Lower lobe of right lung (tissue), 2 donors: ENCODE measurements at regions not wholly inside any gene's neighbourhood (a gene's known extent, or its start where the extent isn't known, plus 50 kb on each side); places are given as distances from the start of the nearest gene placed in this dataset.
"Not testable (repeated sequence)": the region's sequence is repeated elsewhere in the genome, so short reads cannot be mapped to it uniquely, and the experiment has no call there.

Source experiments
- ATAC-seq, 2 donors: fragments of 200-7000 bp; cut with Tn5 transposase; one replicate each; pipeline ENCODE4 v1.9.1; 2020 to 2022; ENCODE audit warnings: mild to moderate bottlenecking in 2 of 2, moderate library complexity in 2 of 2
- DNase-seq: peaks from one replicate; pipeline ENCODE4 v3.0.0-alpha.2; 2020
- H3K27ac ChIP-seq: fragments of 200-600 bp; one replicate; pipeline ENCODE4 v1.8.0; 2022
- H3K27me3 ChIP-seq: fragments of 200-600 bp; one replicate; pipeline ENCODE4 v1.8.0; 2022; ENCODE audit warnings: low read depth
- H3K36me3 ChIP-seq: fragments of 200-600 bp; one replicate; pipeline ENCODE4 v1.8.0; 2022; ENCODE audit warnings: mild to moderate bottlenecking
- H3K4me1 ChIP-seq: fragments of 200-600 bp; one replicate; pipeline ENCODE4 v1.8.0; 2022
- H3K4me3 ChIP-seq: fragments of 200-600 bp; one replicate; pipeline ENCODE4 v1.8.0; 2022; ENCODE audit warnings: mild to moderate bottlenecking
- H3K9me3 ChIP-seq: fragments of 200-600 bp; one replicate; pipeline ENCODE4 v1.8.0; 2022
- intact Hi-C: fragments of 100-400 bp; cut with DNase I; formaldehyde crosslinking; loops from one replicate; pipeline ENCODE4 v1.11.0; 2022
- TF ChIP-seq, protein P1 (sequence below): fragments of 200-600 bp; IDR thresholded peaks from one replicate; pipeline ENCODE4 v1.8.0; 2022; ENCODE audit warnings: antibody characterized with exemption, mild to moderate bottlenecking
- donor health status: DM: no; HTN: yes; CAD: no; lungs with severe emphysema.

DNA sequence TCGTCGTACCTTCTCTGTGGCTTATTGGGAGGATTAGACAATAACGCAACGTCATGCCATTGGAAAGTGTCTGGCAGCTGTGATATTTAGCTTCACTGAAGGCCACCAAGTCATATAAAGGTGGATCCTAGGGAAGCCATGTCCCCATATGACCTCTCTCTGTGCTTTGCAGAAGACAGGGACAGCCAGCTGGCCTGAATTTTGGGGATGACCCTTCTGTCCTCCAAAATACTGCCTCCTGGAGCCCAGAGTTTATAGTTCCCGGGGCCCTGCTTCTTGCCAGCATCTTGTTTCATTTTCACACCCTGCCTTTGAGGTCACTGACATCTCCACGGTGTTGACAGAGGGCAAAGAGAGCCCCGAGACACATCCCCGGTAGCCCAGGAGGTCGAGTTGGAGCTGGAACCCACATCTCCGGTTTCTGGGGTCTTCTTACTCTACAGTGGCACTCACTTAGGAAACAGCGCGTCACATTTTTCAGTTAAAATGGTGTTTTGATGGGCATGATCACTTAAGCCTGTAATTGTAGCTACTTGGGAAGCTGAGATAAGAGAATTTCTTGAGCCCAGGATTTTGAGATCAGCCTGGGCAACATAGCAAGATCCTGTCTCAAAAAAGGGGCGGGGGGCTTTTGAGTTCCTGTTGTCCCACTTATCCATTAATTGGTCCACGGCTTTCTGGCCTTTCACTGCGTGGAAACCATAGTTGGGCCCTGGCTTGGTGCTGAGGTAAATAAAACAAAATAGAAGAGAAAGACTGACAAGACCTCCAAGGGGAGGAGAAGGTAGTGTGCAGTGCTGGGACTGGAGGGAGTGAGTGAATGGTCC is 101.1 kb downstream of the DDX1 start:
- DNase-seq (no peak), ATAC-seq (no peak)
- TF ChIP-seq, protein P1, sequence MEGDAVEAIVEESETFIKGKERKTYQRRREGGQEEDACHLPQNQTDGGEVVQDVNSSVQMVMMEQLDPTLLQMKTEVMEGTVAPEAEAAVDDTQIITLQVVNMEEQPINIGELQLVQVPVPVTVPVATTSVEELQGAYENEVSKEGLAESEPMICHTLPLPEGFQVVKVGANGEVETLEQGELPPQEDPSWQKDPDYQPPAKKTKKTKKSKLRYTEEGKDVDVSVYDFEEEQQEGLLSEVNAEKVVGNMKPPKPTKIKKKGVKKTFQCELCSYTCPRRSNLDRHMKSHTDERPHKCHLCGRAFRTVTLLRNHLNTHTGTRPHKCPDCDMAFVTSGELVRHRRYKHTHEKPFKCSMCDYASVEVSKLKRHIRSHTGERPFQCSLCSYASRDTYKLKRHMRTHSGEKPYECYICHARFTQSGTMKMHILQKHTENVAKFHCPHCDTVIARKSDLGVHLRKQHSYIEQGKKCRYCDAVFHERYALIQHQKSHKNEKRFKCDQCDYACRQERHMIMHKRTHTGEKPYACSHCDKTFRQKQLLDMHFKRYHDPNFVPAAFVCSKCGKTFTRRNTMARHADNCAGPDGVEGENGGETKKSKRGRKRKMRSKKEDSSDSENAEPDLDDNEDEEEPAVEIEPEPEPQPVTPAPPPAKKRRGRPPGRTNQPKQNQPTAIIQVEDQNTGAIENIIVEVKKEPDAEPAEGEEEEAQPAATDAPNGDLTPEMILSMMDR: no peak
- intact Hi-C loops: no loop called here
- no peaks in the 10 kb centered on the region for H3K36me3 ChIP-seq
- H3K9me3 ChIP-seq: no peaks in the 10 kb centered on the region
- no peaks in the 10 kb centered on the region for H3K27me3 ChIP-seq
- no peaks in the 10 kb centered on the region for H3K4me1 ChIP-seq
- no peak overlapping the region for H3K4me3 ChIP-seq
- H3K27ac ChIP-seq: no peak overlapping the region

DNA sequence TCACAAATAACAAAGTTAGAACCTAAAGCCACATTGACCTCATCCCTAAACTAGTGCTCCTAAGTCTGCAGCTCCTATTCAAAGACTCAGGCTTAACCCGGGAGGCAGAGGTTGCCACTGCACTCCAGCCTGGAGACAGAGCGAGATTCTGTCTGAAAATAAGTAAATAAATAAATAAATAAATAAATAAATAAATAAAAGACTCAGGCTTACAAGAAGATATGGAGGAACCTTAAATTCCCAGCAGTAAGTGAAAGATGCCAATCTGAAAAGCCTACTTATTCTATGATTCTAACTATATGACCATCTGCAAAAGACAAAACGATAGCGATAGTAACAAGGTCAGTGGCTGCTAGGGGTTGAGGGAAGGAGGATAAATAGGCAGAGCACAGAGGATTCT is 101.7 kb downstream of the DDX1 start:
- Histone ChIP-seq H3K4me1 (no peaks in the 10 kb centered on the region), H3K9me3 (no peaks in the 10 kb centered on the region), H3K4me3 (no peak overlapping the region), H3K27ac (no peak overlapping the region), H3K27me3 (no peaks in the 10 kb centered on the region), H3K36me3 (no peaks in the 10 kb centered on the region)
- TF ChIP-seq, protein P1: no peak
- no peak for ATAC-seq
- intact Hi-C loops: no loop called here
- no peak for DNase-seq

DNA sequence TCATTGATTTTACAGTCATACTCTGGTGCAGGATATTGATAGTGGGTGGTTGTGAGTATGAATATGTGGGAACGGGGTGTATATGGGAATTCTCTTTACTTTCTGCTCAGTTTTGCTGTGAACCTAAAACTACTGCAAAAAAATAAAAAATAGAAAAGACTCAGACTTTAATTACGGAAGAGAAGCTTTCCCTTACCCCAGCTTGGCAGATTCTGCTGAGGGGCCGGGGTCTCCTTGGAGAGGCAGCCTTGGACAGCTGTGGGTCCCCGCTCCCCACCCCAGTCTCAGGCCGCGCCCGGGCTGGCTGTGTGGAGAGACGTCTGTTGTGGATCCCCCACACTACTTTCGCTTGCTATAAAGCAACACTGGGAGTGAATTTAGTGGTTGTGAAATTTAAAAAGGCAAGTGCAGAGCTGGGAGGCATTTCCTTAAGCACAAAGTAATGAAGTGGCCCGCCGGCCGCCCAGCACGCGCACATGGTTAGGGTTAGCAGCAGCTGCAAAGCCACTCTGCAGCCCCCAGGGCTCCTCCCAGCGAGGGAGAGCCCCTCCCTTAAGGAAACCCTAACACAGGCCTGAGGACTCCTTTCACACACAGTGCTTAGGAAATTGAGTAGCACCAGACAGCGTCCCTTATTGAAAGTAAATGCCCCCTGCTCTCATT is 102.4 kb downstream of the DDX1 start:
- Histone ChIP-seq H3K27ac (no peak overlapping the region), H3K4me3 (no peak overlapping the region), H3K4me1 (no peaks in the 10 kb centered on the region), H3K36me3 (no peaks in the 10 kb centered on the region), H3K9me3 (no peaks in the 10 kb centered on the region), H3K27me3 (no peaks in the 10 kb centered on the region)
- peak in 1 of 2 donors; percentile 21 for ATAC-seq
- TF ChIP-seq, protein P1: no peak
- intact Hi-C loops: no loop called here
- DNase-seq: no peak

DNA sequence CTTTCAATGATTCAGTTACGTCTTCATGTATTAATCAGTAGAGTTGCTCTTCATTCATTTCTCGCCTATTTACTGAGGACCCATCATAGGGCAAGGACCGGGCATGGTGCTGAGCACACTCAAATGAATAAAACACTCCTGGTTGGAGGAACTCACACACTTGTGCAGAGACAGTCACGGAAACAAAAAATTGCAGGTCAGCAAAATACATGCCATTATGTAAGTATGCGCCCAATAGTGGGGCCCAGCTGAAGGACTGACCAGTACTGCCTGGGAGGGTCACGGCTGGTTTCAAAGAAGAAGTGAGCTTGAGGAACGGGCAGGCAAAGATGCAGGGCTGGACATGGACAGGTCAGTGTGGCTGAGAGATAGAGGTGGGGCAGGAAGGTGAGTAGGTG is 102.9 kb downstream of the DDX1 start:
- Histone ChIP-seq H3K4me1 (no peaks in the 10 kb centered on the region), H3K9me3 (no peaks in the 10 kb centered on the region), H3K36me3 (no peaks in the 10 kb centered on the region), H3K27ac (no peak overlapping the region), H3K4me3 (no peak overlapping the region), H3K27me3 (no peaks in the 10 kb centered on the region)
- ATAC-seq (no peak), DNase-seq (no peak)
- TF ChIP-seq, protein P1: no peak
- intact Hi-C loops: no loop called here

DNA sequence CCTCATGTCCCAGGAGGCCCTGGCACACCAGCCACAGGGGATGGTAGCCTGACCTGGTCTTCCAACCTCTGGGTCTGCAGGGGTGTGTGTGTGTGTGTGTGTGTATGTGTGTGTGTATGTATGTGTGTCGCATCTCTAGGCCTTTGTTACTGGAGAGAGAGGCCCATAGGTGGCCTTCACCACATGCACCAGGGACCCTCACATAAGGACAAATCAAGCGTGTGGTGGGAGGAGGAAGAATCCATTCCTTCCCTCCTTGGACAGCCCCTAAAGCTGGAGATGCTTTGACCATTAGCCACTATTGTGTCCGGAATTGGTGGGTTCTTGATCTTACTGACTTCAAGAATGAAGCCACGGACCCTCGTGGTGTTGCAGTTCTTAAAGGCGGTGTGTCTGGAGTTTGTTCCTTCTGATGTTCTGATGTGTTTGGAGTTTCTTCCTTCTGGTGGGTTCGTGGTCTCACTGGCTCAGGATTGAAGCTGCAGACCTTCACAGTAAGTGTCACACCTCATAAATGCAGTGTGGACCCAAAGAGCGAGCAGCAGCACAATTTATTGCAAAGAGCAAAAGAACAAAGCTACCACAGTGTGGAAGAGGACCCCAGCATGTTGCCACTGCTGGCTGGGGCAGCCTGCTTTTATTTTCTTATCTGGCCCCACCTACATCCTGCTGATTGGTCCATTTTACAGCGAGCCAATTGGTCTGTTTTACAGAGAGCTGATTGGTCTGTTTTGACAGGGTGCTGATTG is 104.1 kb downstream of the DDX1 start:
- Histone ChIP-seq H3K27ac (no peak overlapping the region), H3K4me3 (no peak overlapping the region), H3K36me3 (no peaks in the 10 kb centered on the region), H3K9me3 (no peaks in the 10 kb centered on the region), H3K27me3 (no peaks in the 10 kb centered on the region), H3K4me1 (no peaks in the 10 kb centered on the region)
- intact Hi-C loops: no loop called here
- ATAC-seq (no peak), DNase-seq (no peak)
- TF ChIP-seq, protein P1: no peak

DNA sequence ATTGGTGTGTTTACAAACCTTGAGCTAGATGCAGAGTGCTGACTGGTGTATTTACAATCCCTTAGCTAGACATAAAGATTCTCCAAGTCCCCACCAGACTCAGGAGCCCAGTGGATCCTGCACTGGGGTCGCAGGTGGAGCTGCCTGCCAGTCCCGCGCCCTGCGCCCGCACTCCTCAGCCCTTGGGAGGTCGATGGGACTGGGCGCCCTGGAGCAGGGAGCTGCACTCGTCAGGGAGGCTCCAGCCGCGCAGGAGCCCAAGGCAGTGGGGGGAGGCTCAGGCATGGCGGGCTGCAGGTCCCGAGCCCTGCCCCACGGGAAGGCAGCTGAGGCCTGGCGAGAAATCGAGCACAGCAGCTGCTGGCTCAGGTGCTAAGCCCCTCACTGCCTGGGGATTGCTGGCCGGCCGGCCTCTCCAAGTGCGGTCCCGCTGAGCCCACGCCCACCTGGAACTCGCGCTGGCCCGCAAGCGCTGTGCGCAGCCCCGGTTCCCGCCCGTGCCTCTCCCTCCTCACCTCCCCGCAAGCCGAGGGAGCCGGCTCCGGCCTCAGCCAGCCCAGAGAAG is 105.0 kb downstream of the DDX1 start:
- H3K27me3 ChIP-seq, H3K4me1 ChIP-seq, H3K27ac ChIP-seq, H3K9me3 ChIP-seq, DNase-seq, H3K36me3 ChIP-seq, intact Hi-C loops, ATAC-seq, H3K4me3 ChIP-seq: not testable (repeated sequence)
